ENCODE measurements at regions not wholly inside any gene's neighbourhood (a gene's known extent, or its start where the extent isn't known, plus 50 kb on each side); places are given as distances from the start of the nearest gene placed in this dataset.
"Not testable (repeated sequence)": the region's sequence is repeated elsewhere in the genome, so short reads cannot be mapped to it uniquely, and the experiment has no call there.

DNA sequence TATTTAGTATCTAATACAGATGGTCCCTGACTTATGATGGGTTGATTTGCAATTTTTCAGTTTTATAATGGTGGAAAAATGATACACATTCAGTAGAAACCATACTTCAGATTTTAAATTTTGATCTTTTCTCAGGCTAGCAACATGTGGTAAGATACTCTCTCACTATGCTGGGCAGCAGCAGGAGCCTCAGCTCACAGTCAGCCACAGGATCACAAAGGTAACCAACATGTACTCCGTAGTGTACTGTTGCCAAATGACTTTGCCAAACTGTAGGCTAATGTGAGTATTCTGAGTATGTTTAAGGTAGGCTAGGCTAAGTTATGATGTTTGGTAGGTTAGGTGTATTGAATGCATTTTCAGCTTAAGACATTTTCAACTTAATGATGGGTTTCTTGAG lies 498.6 kb upstream of the DPPA4 start:
- no peaks in the 10 kb centered on the region for H3K4me1 ChIP-seq (ENCODE audit: control insufficient read depth in 2 of 2, insufficient read depth in 2 of 2, low read length in 2 of 2)
- no peaks in the 10 kb centered on the region for H3K27me3 ChIP-seq (ENCODE audit: control insufficient read depth in 2 of 2, insufficient read depth in 2 of 2, low read length in 2 of 2)
- H3K27ac ChIP-seq (ENCODE audit: low read depth in 2 of 2, low read length in 2 of 2): no peak overlapping the region
- no peaks in the 10 kb centered on the region for H3K36me3 ChIP-seq (ENCODE audit: control insufficient read depth in 2 of 2, insufficient read depth in 2 of 2, low read length in 2 of 2)
- no peaks in the 10 kb centered on the region for H3K9me3 ChIP-seq (ENCODE audit: control insufficient read depth in 2 of 2, low read length in 2 of 2)
- no peak overlapping the region for H3K9ac ChIP-seq (ENCODE audit: low read depth in 1 of 2, low read length in 2 of 2)
- no peak overlapping the region for H3K4me3 ChIP-seq (ENCODE audit: low read length in 2 of 2)

DNA sequence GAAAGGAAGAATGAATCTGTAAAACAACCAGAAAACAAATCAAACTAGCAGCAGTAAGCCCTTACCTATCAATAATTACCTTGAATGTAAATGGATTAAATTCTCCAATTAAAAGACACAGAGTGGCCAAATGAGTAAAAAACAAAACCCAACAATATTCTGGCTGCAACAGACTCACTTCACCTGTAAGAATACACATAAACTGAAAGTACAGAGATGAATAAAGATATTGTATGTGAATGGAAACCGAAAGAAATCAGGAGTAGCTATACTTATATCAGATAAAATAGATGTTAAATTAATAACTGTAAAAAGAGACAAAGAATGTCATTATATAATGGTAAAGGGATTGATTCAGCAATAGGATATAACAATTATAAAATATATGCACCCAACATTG lies 514.5 kb upstream of the DPPA4 start:
- H3K9me3 ChIP-seq (ENCODE audit: control insufficient read depth in 2 of 2, low read length in 2 of 2): peaks cover 4 to 6% of the 10 kb centered on the region in 2 donors
- H3K9ac ChIP-seq (ENCODE audit: low read depth in 1 of 2, low read length in 2 of 2): no peak overlapping the region
- H3K36me3 ChIP-seq (ENCODE audit: control insufficient read depth in 2 of 2, insufficient read depth in 2 of 2, low read length in 2 of 2): no peaks in the 10 kb centered on the region
- H3K27me3 ChIP-seq (ENCODE audit: control insufficient read depth in 2 of 2, insufficient read depth in 2 of 2, low read length in 2 of 2): no peaks in the 10 kb centered on the region
- no peak overlapping the region for H3K27ac ChIP-seq (ENCODE audit: low read depth in 2 of 2, low read length in 2 of 2)
- no peak overlapping the region for H3K4me3 ChIP-seq (ENCODE audit: low read length in 2 of 2)
- no peaks in the 10 kb centered on the region for H3K4me1 ChIP-seq (ENCODE audit: control insufficient read depth in 2 of 2, insufficient read depth in 2 of 2, low read length in 2 of 2)

DNA sequence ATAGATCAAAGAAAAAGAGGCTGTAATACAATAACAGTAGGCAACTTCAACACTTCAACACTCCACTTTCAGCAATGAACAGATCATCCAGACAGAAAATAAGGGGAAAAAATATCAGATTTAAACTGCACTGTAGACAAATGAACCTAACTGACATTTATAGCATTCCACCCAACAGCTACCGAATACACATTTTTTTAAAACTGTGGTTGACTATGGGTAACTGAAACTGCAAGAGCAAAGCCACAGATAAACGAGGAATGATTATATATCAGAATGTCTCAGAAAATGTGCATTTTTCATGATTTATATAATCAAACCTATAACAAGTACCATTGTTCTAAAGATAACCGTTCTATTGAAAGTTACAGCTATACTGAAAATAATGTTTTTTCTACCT lies 514.9 kb upstream of the DPPA4 start:
- no peak overlapping the region for H3K27ac ChIP-seq (ENCODE audit: low read depth in 2 of 2, low read length in 2 of 2)
- no peaks in the 10 kb centered on the region for H3K27me3 ChIP-seq (ENCODE audit: control insufficient read depth in 2 of 2, insufficient read depth in 2 of 2, low read length in 2 of 2)
- H3K9ac ChIP-seq (ENCODE audit: low read depth in 1 of 2, low read length in 2 of 2): no peak overlapping the region
- H3K4me1 ChIP-seq (ENCODE audit: control insufficient read depth in 2 of 2, insufficient read depth in 2 of 2, low read length in 2 of 2): no peaks in the 10 kb centered on the region
- no peaks in the 10 kb centered on the region for H3K36me3 ChIP-seq (ENCODE audit: control insufficient read depth in 2 of 2, insufficient read depth in 2 of 2, low read length in 2 of 2)
- H3K4me3 ChIP-seq (ENCODE audit: low read length in 2 of 2): no peak overlapping the region
- H3K9me3 ChIP-seq (ENCODE audit: control insufficient read depth in 2 of 2, low read length in 2 of 2): peaks cover 4 to 6% of the 10 kb centered on the region in 2 donors

DNA sequence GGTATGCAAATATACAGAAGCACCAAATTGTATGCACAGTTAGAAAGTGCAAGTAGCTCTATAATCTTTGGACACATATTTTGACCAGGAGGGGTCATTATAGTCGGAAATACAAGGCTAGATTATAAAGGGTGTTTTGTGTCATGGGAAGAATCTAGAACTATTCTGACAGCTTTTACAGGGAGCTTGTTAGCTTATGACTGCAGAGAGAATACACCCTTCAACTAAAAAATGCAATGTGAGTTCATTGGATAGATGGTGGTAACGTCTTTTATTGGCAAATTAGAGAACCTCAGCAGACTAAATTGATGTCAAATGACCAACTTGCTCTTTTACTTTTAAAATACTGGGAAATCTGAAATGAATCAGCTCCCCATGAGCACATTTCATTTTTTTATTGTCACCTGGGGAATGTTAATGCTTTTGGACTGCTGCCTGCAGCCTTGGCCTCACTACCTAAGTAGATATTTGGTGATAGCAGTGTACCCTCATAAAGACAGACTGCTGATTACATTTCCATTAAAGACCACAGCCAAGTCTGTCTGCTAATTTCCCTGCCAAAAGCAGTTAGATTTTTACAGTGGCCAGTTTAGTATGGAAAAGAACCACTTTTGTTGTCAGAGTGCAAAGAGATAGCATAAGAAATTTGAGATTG lies 515.9 kb upstream of the DPPA4 start:
- Histone ChIP-seq H3K4me3 (ENCODE audit: low read length in 2 of 2) (no peak overlapping the region), H3K27ac (ENCODE audit: low read depth in 2 of 2, low read length in 2 of 2) (no peak overlapping the region), H3K9ac (ENCODE audit: low read depth in 1 of 2, low read length in 2 of 2) (no peak overlapping the region), H3K9me3 (ENCODE audit: control insufficient read depth in 2 of 2, low read length in 2 of 2) (peaks cover 4 to 6% of the 10 kb centered on the region in 2 donors), H3K27me3 (ENCODE audit: control insufficient read depth in 2 of 2, insufficient read depth in 2 of 2, low read length in 2 of 2) (no peaks in the 10 kb centered on the region), H3K4me1 (ENCODE audit: control insufficient read depth in 2 of 2, insufficient read depth in 2 of 2, low read length in 2 of 2) (no peaks in the 10 kb centered on the region), H3K36me3 (ENCODE audit: control insufficient read depth in 2 of 2, insufficient read depth in 2 of 2, low read length in 2 of 2) (no peaks in the 10 kb centered on the region)

DNA sequence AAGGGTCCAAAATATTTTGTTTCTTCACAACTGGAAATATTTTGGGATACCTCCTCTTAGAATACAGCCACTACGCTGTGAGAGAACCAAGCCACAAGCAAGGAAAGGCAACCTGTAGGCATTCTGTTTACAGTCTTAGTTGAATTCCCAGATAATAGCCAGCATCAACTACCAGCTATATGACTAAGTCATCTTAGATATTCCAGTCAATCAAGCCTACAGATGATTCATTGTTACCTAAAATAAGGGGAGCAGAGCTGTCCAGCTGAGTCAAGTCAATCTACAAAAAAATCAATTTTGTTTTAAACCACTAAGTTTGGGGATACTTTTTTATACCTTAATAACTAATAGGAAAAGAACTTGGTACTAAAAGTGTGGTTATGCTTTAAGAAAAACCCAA lies 526.4 kb upstream of the DPPA4 start:
- Histone ChIP-seq H3K4me1 (ENCODE audit: control insufficient read depth in 2 of 2, insufficient read depth in 2 of 2, low read length in 2 of 2) (no peaks in the 10 kb centered on the region), H3K36me3 (ENCODE audit: control insufficient read depth in 2 of 2, insufficient read depth in 2 of 2, low read length in 2 of 2) (no peaks in the 10 kb centered on the region), H3K27me3 (ENCODE audit: control insufficient read depth in 2 of 2, insufficient read depth in 2 of 2, low read length in 2 of 2) (no peaks in the 10 kb centered on the region), H3K27ac (ENCODE audit: low read depth in 2 of 2, low read length in 2 of 2) (no peak overlapping the region), H3K4me3 (ENCODE audit: low read length in 2 of 2) (no peak overlapping the region), H3K9ac (ENCODE audit: low read depth in 1 of 2, low read length in 2 of 2) (no peak overlapping the region), H3K9me3 (ENCODE audit: control insufficient read depth in 2 of 2, low read length in 2 of 2) (no peaks in the 10 kb centered on the region)

DNA sequence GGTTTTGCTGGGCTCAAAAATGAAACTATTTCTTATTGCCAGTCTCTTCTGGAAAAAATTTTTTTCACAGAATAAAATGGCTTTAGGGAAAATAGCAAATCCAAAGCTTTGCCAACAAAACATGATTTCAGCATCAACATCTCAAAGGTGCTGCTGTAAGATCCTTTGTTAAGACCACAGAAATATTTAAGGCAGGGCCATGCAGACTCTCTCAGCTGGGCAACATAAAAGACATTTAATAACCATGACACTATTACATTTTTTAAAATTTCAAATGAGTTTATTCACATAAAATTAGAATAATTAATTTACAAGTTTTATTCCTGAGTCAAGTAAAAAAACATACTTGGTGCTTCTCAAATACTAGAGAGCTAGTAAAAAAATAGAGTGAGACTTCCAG lies 527.1 kb upstream of the DPPA4 start:
- H3K4me3 ChIP-seq (ENCODE audit: low read length in 2 of 2): no peak overlapping the region
- H3K9ac ChIP-seq (ENCODE audit: low read depth in 1 of 2, low read length in 2 of 2): no peak overlapping the region
- H3K9me3 ChIP-seq (ENCODE audit: control insufficient read depth in 2 of 2, low read length in 2 of 2): no peaks in the 10 kb centered on the region
- no peaks in the 10 kb centered on the region for H3K36me3 ChIP-seq (ENCODE audit: control insufficient read depth in 2 of 2, insufficient read depth in 2 of 2, low read length in 2 of 2)
- no peaks in the 10 kb centered on the region for H3K27me3 ChIP-seq (ENCODE audit: control insufficient read depth in 2 of 2, insufficient read depth in 2 of 2, low read length in 2 of 2)
- H3K4me1 ChIP-seq (ENCODE audit: control insufficient read depth in 2 of 2, insufficient read depth in 2 of 2, low read length in 2 of 2): no peaks in the 10 kb centered on the region
- no peak overlapping the region for H3K27ac ChIP-seq (ENCODE audit: low read depth in 2 of 2, low read length in 2 of 2)

DNA sequence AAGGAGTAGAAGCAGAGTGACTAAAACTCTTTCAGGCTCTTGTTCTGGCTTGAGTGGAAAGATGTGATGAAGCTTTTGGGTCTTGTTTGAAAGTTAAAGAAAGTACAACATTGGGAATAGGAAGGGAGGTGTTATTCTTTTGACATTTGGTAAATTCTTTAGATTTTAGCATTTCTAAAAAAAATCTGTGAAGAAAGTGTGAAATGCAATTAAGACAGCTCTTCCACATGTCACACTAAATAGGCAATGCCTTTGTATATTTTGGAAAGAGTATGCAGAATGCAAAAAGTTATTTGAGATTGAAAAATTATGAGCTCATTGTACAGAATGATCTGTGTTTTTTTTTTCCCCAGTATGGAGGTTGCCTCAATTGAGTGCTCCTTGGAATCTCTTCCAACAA lies 532.2 kb upstream of the DPPA4 start:
- Histone ChIP-seq H3K36me3 (ENCODE audit: control insufficient read depth in 2 of 2, insufficient read depth in 2 of 2, low read length in 2 of 2) (no peaks in the 10 kb centered on the region), H3K27ac (ENCODE audit: low read depth in 2 of 2, low read length in 2 of 2) (no peak overlapping the region), H3K4me1 (ENCODE audit: control insufficient read depth in 2 of 2, insufficient read depth in 2 of 2, low read length in 2 of 2) (no peaks in the 10 kb centered on the region), H3K4me3 (ENCODE audit: low read length in 2 of 2) (no peak overlapping the region), H3K9ac (ENCODE audit: low read depth in 1 of 2, low read length in 2 of 2) (no peak overlapping the region), H3K9me3 (ENCODE audit: control insufficient read depth in 2 of 2, low read length in 2 of 2) (no peaks in the 10 kb centered on the region), H3K27me3 (ENCODE audit: control insufficient read depth in 2 of 2, insufficient read depth in 2 of 2, low read length in 2 of 2) (no peaks in the 10 kb centered on the region)

DNA sequence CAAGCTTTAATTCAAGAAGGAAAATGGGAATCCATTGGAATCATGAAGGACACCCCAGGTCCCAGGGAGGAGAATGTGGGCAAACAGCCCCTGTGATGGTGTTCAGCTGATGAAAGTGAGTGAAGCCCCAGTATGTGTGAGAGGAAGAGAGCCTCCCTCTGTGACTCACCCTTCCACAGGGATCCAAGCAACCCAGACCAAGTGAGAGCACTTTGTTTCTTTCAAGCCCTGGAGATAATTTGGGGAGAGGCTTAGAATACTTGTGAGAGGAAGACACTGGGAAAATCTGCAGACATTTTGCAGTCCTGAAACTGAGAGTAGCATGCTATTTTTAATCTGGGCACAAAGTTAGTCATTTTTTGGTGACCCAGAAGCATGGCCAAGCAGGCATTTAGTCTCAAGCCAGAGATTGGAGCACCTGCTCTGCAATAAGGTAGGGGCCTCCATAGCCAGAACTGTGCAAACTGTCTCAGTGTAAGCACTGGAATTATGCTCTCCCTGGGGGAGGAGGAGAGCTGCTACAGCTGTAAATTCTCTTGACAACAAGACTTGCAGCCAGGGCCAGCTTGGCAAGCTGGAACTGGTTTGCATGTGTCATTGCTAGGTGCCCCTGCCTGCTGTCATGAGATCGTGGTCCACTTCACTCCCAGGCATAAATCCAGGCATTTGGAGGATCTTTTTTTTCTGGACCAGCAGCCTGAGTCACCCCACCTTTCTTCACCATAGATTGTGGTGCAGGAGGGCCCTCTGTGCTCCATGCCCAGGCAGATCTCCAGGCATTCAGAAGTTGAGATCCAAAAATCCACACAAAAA lies 537.8 kb upstream of the DPPA4 start:
- Histone ChIP-seq H3K9ac (ENCODE audit: low read depth in 1 of 2, low read length in 2 of 2) (no peak overlapping the region), H3K4me1 (ENCODE audit: control insufficient read depth in 2 of 2, insufficient read depth in 2 of 2, low read length in 2 of 2) (no peaks in the 10 kb centered on the region)

DNA sequence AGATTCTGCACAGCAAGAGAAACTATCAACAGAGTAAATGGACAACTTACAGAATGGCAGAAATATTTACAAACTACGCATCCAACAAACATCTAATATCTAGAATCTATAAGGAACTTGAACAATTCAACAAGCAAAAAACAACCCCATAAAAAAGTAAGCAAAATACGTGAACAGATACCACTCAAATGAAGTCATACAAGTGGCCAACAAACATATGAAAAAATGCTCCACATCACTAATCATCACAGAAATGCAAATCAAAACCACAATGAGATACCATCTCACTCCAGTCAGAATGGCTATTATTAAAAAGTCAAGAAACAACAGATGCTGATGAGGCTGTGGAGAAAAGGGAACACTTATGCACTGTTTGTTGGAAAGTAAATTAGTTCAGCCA lies 540.3 kb upstream of the DPPA4 start:
- H3K27me3 ChIP-seq (ENCODE audit: control insufficient read depth in 2 of 2, insufficient read depth in 2 of 2, low read length in 2 of 2); H3K4me1 ChIP-seq (ENCODE audit: control insufficient read depth in 2 of 2, insufficient read depth in 2 of 2, low read length in 2 of 2); H3K9me3 ChIP-seq (ENCODE audit: control insufficient read depth in 2 of 2, low read length in 2 of 2); H3K9ac ChIP-seq (ENCODE audit: low read depth in 1 of 2, low read length in 2 of 2); H3K4me3 ChIP-seq (ENCODE audit: low read length in 2 of 2); H3K36me3 ChIP-seq (ENCODE audit: control insufficient read depth in 2 of 2, insufficient read depth in 2 of 2, low read length in 2 of 2); H3K27ac ChIP-seq (ENCODE audit: low read depth in 2 of 2, low read length in 2 of 2): not testable (repeated sequence)

More for the DNA sequence above, 537.8 kb upstream of the DPPA4 start:
- Histone ChIP-seq H3K27me3 (ENCODE audit: control insufficient read depth in 2 of 2, insufficient read depth in 2 of 2, low read length in 2 of 2) (no peaks in the 10 kb centered on the region), H3K27ac (ENCODE audit: low read depth in 2 of 2, low read length in 2 of 2) (no peak overlapping the region), H3K4me3 (ENCODE audit: low read length in 2 of 2) (no peak overlapping the region), H3K36me3 (ENCODE audit: control insufficient read depth in 2 of 2, insufficient read depth in 2 of 2, low read length in 2 of 2) (no peaks in the 10 kb centered on the region), H3K9me3 (ENCODE audit: control insufficient read depth in 2 of 2, low read length in 2 of 2) (no peaks in the 10 kb centered on the region)

DNA sequence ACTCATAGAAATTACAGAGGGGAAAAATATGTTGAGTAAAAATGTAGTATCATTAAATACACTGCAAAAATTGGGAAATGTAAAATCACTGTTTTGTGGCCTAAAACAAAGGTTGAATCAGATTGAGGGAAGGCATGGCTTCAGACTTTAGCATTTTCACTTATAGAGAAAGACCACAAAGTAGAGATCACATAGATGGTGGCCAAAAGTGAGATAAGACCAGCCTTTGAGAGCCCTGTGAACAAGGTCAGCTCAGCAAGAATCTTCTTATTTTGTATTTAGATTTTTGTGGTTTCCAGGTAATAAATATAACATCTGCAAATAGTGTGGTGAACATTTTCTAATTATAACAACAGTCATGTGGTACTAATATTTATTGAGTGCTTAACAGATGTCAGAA lies 544.8 kb upstream of the DPPA4 start:
- Histone ChIP-seq H3K4me1 (ENCODE audit: control insufficient read depth in 2 of 2, insufficient read depth in 2 of 2, low read length in 2 of 2) (no peaks in the 10 kb centered on the region), H3K9ac (ENCODE audit: low read depth in 1 of 2, low read length in 2 of 2) (no peak overlapping the region), H3K27me3 (ENCODE audit: control insufficient read depth in 2 of 2, insufficient read depth in 2 of 2, low read length in 2 of 2) (no peaks in the 10 kb centered on the region), H3K27ac (ENCODE audit: low read depth in 2 of 2, low read length in 2 of 2) (no peak overlapping the region), H3K4me3 (ENCODE audit: low read length in 2 of 2) (no peak overlapping the region), H3K36me3 (ENCODE audit: control insufficient read depth in 2 of 2, insufficient read depth in 2 of 2, low read length in 2 of 2) (no peaks in the 10 kb centered on the region), H3K9me3 (ENCODE audit: control insufficient read depth in 2 of 2, low read length in 2 of 2) (no peaks in the 10 kb centered on the region)
